ENCODE measurements at regions not wholly inside any gene's neighbourhood (a gene's known extent, or its start where the extent isn't known, plus 50 kb on each side); places are given as distances from the start of the nearest gene placed in this dataset.

GRCh38 chr2:18373664-18374063, 186.8 kb downstream of the RDH14 start:
- Histone ChIP-seq H3K4me3 (no peak overlapping the region), H3F3A (replicated peaks; ENCODE audit: low read depth) (no peaks in the 10 kb centered on the region), H3K27ac (ENCODE audit: low read depth) (no peak overlapping the region), H3K9me2 (ENCODE audit: insufficient read depth) (no peaks in the 10 kb centered on the region), H3K27me3 (ENCODE audit: insufficient read depth) (no peaks in the 10 kb centered on the region), H3K4me1 (ENCODE audit: insufficient read depth) (no peaks in the 10 kb centered on the region), H4K20me1 (replicated peaks; ENCODE audit: insufficient read depth) (no peaks in the 10 kb centered on the region), H3K79me2 (replicated peaks; ENCODE audit: insufficient read depth) (no peaks in the 10 kb centered on the region), H2AFZ (no peak overlapping the region), H3K36me3 (ENCODE audit: insufficient read depth) (no peaks in the 10 kb centered on the region), H3K4me2 (no peak overlapping the region)
- Mint-ChIP-seq H3K27me3 (ENCODE audit: insufficient read depth, low read depth, poor library complexity) (no peaks in the 10 kb centered on the region), H3K9me3 (no peaks in the 10 kb centered on the region), H3K4me1 (no peaks in the 10 kb centered on the region), H3K27ac (no peak overlapping the region), H3K36me3 (ENCODE audit: low read depth) (no peaks in the 10 kb centered on the region), H3K4me3 (no peak overlapping the region)
- TF ChIP-seq EZH2 (IDR thresholded peaks at IDR 0.05; ENCODE audit: low read depth, unreplicated experiment) (no peak), STAT1 (IDR thresholded peaks at IDR 0.05; ENCODE audit: unreplicated experiment) (no peak), ZNF331 (CRISPR knock-in tag; IDR thresholded peaks at IDR 0.05; ENCODE audit: low read depth) (no peak), EZH2phosphoT487 (IDR thresholded peaks at IDR 0.05; ENCODE audit: unreplicated experiment) (no peak)
- ATAC-seq (no peak), DNase-seq (ENCODE audit: low spot score) (no peak)

DNA sequence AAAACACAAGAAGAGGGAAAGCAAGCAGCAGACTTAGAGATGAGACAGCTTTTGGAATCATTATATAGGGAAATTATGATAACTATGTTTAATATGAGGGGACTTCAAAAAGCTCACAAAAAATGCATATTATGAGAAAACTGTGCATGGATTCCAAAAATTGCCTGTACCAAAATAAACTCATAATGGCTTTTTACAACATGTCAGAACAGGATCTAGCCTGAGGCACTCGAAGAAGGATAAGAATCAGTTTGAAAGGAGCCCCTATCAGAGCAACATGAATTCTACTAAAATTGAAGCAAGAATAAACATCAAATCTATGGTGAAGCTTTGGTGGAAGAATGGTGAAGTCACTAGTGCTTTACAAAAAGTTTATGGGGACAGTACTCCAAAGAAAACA, 187.4 kb downstream of the RDH14 start:
- no peaks in the 10 kb centered on the region for H3K36me3 ChIP-seq (ENCODE audit: insufficient read depth)
- DNase-seq (ENCODE audit: low spot score) = no peak
- Mint-ChIP-seq H3K9me3 (no peaks in the 10 kb centered on the region), H3K4me1 (no peaks in the 10 kb centered on the region), H3K4me3 (no peak overlapping the region), H3K27me3 (ENCODE audit: insufficient read depth, low read depth, poor library complexity) (no peaks in the 10 kb centered on the region), H3K27ac (no peak overlapping the region), H3K36me3 (ENCODE audit: low read depth) (no peaks in the 10 kb centered on the region)
- H3K27ac ChIP-seq (ENCODE audit: low read depth) = no peak overlapping the region
- H4K20me1 ChIP-seq (replicated peaks; ENCODE audit: insufficient read depth) = no peaks in the 10 kb centered on the region
- H3F3A ChIP-seq (replicated peaks; ENCODE audit: low read depth) = no peaks in the 10 kb centered on the region
- no peak for ATAC-seq
- no peaks in the 10 kb centered on the region for H3K4me1 ChIP-seq (ENCODE audit: insufficient read depth)
- no peaks in the 10 kb centered on the region for H3K27me3 ChIP-seq (ENCODE audit: insufficient read depth)
- no peaks in the 10 kb centered on the region for H3K9me2 ChIP-seq (ENCODE audit: insufficient read depth)
- H3K4me3 ChIP-seq = no peak overlapping the region
- H2AFZ ChIP-seq = no peak overlapping the region
- H3K4me2 ChIP-seq = no peak overlapping the region
- no peaks in the 10 kb centered on the region for H3K79me2 ChIP-seq (replicated peaks; ENCODE audit: insufficient read depth)
- TF ChIP-seq JUNB (IDR thresholded peaks at IDR 0.05; ENCODE audit: unreplicated experiment) (no peak), CREB1 (CRISPR knock-in tag; IDR thresholded peaks at IDR 0.05; ENCODE audit: low read depth) (no peak), NANOG (IDR thresholded peaks at IDR 0.05; ENCODE audit: borderline replicate concordance) (no peak), EZH2phosphoT487 (IDR thresholded peaks at IDR 0.05; ENCODE audit: unreplicated experiment) (no peak), CTCF (conservative IDR thresholded peaks at IDR 0.05; ENCODE audit: low read depth in 2 of 2) (no peak), ZNF331 (CRISPR knock-in tag; IDR thresholded peaks at IDR 0.05; ENCODE audit: low read depth) (no peak), REST (IDR thresholded peaks at IDR 0.05; ENCODE audit: unreplicated experiment) (no peak), ZNF114 (CRISPR knock-in tag; IDR thresholded peaks at IDR 0.05) (no peak), POLR2AphosphoS5 (IDR thresholded peaks at IDR 0.05; ENCODE audit: low read depth) (no peak)
- TF ChIP-seq, protein P1, sequence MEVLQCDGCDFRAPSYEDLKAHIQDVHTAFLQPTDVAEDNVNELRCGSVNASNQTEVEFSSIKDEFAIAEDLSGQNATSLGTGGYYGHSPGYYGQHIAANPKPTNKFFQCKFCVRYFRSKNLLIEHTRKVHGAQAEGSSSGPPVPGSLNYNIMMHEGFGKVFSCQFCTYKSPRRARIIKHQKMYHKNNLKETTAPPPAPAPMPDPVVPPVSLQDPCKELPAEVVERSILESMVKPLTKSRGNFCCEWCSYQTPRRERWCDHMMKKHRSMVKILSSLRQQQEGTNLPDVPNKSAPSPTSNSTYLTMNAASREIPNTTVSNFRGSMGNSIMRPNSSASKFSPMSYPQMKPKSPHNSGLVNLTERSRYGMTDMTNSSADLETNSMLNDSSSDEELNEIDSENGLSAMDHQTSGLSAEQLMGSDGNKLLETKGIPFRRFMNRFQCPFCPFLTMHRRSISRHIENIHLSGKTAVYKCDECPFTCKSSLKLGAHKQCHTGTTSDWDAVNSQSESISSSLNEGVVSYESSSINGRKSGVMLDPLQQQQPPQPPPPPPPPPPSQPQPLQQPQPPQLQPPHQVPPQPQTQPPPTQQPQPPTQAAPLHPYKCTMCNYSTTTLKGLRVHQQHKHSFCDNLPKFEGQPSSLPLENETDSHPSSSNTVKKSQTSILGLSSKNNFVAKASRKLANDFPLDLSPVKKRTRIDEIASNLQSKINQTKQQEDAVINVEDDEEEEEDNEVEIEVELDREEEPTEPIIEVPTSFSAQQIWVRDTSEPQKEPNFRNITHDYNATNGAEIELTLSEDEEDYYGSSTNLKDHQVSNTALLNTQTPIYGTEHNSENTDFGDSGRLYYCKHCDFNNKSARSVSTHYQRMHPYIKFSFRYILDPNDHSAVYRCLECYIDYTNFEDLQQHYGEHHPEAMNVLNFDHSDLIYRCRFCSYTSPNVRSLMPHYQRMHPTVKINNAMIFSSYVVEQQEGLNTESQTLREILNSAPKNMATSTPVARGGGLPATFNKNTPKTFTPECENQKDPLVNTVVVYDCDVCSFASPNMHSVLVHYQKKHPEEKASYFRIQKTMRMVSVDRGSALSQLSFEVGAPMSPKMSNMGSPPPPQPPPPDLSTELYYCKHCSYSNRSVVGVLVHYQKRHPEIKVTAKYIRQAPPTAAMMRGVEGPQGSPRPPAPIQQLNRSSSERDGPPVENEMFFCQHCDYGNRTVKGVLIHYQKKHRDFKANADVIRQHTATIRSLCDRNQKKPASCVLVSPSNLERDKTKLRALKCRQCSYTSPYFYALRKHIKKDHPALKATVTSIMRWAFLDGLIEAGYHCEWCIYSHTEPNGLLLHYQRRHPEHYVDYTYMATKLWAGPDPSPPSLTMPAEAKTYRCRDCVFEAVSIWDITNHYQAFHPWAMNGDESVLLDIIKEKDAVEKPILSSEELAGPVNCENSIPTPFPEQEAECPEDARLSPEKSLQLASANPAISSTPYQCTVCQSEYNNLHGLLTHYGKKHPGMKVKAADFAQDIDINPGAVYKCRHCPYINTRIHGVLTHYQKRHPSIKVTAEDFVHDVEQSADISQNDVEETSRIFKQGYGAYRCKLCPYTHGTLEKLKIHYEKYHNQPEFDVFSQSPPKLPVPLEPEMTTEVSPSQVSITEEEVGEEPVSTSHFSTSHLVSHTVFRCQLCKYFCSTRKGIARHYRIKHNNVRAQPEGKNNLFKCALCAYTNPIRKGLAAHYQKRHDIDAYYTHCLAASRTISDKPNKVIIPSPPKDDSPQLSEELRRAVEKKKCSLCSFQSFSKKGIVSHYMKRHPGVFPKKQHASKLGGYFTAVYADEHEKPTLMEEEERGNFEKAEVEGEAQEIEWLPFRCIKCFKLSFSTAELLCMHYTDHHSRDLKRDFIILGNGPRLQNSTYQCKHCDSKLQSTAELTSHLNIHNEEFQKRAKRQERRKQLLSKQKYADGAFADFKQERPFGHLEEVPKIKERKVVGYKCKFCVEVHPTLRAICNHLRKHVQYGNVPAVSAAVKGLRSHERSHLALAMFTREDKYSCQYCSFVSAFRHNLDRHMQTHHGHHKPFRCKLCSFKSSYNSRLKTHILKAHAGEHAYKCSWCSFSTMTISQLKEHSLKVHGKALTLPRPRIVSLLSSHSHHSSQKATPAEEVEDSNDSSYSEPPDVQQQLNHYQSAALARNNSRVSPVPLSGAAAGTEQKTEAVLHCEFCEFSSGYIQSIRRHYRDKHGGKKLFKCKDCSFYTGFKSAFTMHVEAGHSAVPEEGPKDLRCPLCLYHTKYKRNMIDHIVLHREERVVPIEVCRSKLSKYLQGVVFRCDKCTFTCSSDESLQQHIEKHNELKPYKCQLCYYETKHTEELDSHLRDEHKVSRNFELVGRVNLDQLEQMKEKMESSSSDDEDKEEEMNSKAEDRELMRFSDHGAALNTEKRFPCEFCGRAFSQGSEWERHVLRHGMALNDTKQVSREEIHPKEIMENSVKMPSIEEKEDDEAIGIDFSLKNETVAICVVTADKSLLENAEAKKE (CRISPR knock-in tag; IDR thresholded peaks at IDR 0.05) = no peak
